Glomerular endothelial cell (primary cell): ENCODE measurements at regions not wholly inside any gene's neighbourhood (a gene's known extent, or its start where the extent isn't known, plus 50 kb on each side); places are given as distances from the start of the nearest gene placed in this dataset.
"Not testable (repeated sequence)": the region's sequence is repeated elsewhere in the genome, so short reads cannot be mapped to it uniquely, and the experiment has no call there.

Source experiments
- DNase-seq: peaks from one replicate; pipeline ENCODE4 v3.0.0-alpha.2; 2011; ENCODE audit warnings: low read depth, low spot score; ENCODE audit errors: extremely low read depth

DNA sequence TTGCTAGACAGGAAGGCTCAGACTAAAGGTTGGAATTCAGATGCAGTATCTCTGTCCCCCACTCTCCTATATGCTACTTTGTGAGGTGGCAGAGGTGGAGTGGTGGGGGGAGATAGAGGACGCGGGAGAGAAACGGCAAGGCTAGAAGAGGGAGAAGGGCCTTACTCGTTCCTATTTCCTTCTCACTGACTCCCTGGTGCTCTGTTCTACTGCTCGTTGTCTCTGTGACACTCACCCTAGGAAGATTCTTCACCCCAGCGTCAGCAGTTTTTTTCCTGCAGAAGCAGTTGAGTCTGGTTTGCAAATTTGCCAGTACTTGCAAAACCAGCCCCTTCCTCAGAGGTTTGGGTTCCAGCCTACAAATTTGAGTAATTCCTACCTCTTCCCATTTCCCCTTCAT, 801.1 kb upstream of the SLC35B3 start:
- DNase-seq, result no peak

GRCh38 chr6:9233686-9234085, 798.3 kb upstream of the SLC35B3 start:
- DNase-seq, result no peak

GRCh38 chr6:9233226-9233625, 797.9 kb upstream of the SLC35B3 start:
- no peak for DNase-seq

DNA sequence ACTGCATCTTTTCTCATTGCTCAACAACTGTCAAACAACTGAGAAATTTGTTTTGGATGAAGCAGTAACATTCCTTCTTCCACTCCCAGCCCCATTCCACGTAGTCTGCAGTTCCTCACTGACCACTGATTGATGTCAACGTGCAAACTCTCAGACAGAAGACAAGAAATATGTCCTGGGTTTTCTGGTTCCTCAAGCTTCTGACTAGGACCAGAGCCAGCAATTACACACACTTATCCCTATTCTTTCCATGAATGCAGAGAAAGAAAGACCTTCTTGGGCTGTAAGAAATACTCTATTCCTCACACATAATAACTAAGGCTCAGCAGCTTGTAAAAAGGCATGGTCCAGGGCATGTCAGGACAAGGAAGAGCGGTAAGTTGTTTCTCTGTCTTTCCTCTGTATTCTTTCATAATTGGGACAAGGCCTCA, 790.1 kb upstream of the SLC35B3 start:
- no peak for DNase-seq

DNA sequence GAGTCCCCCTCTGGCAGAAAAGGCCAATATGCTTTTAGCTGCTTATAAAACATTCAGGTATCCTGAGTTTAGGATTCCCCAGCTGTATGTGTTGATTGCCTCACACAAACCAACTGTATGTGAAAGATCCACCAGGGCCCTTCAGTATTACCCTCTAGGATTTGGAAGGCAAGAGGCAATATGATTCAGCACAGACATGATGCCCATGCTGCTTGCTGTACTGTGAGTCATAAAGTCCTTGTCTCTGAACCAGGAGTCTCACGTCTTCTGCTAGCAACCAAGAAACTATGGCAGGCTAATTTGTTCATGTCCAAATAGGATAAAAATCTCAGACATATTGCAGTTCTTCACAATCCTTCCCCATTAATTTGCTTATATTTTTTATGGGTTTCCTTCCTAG, 789.2 kb upstream of the SLC35B3 start:
- no peak for DNase-seq

DNA sequence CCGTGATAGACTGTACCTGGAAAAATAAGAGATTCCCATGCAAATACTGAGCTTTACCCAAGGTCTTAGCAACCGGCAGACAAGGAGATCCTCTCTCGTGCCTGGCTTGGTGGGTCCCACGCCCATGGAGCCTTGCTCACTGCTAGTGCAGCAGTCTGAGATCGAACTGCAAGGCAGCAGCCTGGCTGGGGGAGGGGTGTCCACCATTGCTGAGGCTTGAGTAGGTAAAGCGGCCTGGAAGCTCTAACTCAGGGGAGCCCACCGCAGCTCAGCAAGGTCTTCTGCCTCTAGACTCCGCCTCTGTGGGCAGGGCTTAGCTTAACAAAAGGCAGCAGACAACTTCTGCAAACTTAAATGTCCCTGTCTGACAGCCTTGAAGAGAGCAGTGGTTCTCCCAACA, 778.4 kb upstream of the SLC35B3 start:
- not testable (repeated sequence) for DNase-seq

DNA sequence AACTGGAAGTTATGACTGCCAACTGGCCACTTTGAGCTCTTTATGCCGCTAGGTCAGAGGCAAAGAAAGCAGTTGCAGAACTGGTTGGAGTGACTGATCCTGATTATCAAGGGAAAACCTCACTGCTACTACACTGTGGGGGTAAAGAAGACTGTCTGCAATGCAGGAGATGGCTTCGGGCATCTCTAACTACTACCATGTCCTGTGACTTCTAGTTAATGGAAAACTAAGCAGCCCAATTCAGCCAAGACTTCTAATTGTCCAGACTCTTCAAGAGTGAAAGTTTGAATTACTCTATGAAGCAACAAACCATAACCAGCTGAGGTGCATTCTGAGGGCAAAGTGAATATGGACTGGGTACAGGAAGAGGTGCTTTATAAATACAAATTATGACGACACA, 773.6 kb upstream of the SLC35B3 start:
- DNase-seq, result no peak

GRCh38 chr6:9205645-9206044, 770.3 kb upstream of the SLC35B3 start:
- DNase-seq, result no peak

DNA sequence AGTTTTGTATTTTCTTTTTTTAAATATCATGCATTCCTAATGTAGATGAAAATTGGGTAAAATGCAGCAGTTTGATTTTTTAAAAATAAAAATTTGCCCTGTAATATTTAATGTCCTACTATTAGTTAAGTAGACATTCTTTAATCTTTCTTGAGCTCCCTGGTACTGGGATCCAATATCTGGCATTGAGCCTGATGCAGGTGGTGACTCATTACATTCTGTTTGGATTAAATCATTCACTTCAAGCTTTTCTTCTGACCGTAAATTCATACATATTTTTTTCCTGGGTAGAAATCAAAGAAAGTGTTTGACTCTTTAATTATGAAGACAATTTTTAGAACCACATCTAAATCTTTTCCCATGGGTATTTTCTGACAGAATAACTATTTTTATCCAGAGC, 768.8 kb upstream of the SLC35B3 start:
- DNase-seq, result no peak

DNA sequence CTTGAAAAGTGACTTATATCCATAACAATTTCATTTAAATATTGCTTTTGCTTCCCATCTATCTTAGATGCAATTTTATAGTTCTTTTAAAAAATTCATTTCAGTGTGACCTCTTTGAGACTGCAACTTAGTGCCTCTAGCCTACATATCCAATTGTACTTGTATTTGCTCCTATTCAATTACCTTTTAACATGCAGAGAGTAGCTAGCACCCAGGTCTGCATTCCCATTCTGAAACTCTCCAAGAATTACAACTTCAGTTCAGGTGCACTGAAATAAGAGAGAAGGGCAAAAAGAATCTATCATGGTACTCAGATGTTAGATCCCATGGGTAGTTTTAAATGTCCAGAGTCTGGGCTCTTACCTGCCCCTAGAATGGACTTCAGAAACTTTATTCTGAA, 765.4 kb upstream of the SLC35B3 start:
- DNase-seq, result no peak

GRCh38 chr6:9197726-9198125, 762.4 kb upstream of the SLC35B3 start:
- no peak for DNase-seq

GRCh38 chr6:9195322-9195721, 760.0 kb upstream of the SLC35B3 start:
- DNase-seq, result no peak

- no peak for DNase-seq
Measured at GRCh38 chr6:9192405-9192909, 757.1 kb upstream of the SLC35B3 start.

DNA sequence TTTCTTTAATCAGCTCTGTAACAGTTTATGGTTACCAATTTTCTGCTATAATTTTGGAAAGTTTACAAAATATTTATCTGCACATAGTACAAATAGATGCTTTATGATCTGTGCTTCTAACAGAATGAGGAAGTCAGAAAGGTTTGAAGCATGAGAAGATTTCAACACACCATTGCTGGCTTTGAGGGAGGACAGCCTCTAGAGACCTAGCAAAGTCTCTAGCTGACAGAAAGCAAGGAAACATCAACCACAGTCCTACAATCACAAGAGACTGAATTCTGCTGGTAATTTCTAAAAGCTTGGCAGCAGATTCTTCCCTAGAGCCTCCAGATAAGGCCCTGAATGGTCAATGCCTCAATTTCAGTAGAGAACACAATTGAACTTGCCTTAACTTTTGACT, 750.8 kb upstream of the SLC35B3 start:
- no peak for DNase-seq

- no peak for DNase-seq
Measured at GRCh38 chr6:9178071-9178470, 742.7 kb upstream of the SLC35B3 start.

GRCh38 chr6:9173229-9173628, 737.9 kb upstream of the SLC35B3 start:
- DNase-seq, result no peak

DNA sequence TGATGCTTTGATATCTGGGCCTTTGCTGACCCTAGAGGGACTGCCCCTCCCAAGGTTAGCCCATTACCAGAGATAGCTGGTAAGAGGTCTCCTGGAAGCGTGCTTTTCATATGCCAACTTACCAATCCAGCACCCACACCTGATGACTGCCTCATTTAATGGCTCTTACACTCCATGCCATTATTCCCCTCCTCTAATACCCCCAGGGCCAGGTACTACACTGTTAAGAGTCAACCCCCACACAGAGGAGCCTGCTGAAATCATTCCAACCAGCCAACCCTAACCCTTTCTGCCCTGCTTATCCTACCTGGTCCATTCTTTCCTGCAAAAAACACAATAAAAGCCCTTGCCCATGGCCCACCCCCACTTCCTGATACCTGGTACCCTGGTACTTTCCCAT, 736.8 kb upstream of the SLC35B3 start:
- DNase-seq, result no peak

DNA sequence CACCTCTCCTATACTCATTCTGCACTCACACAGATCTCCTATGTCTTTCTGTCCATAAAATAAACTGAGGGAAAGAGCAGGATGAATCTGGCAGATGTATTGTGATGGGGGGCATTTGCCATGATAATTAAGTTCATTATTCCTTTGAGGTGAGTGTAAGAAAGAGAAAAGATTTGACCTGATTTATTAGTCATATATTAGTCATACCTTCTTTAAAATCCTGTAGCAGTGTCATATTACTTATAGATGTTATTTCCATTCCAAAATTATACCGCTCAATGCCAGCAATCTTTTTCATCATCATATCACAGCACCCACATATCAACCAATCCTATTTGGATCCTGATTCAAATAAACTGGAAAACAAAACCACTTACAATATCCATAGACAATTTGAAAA, 733.3 kb upstream of the SLC35B3 start:
- no peak for DNase-seq

- DNase-seq, result no peak
Measured at GRCh38 chr6:9161731-9162130, 726.4 kb upstream of the SLC35B3 start.

GRCh38 chr6:9159051-9159450, 723.7 kb upstream of the SLC35B3 start:
- no peak for DNase-seq

DNA sequence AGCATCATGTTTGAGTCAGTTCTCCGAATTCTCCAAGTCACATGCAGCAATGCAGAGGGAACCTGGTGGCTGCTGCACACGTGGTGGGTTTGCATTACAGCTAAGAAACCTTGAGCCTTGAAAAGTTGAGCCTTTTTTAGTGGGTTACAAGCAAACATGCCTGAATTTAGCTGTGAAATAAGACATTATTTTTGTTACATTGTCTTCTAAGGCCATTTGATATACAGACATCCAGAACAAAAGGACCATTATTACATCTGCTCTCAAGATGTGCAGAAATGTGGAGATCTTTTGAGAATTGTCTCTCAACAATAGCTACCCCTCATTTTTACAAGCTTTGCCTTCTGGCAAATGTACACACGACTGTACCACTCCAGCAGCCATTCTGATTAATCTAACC, 720.5 kb upstream of the SLC35B3 start:
- DNase-seq, result no peak

- no peak for DNase-seq
Measured at GRCh38 chr6:9143140-9143539, 707.8 kb upstream of the SLC35B3 start.

DNA sequence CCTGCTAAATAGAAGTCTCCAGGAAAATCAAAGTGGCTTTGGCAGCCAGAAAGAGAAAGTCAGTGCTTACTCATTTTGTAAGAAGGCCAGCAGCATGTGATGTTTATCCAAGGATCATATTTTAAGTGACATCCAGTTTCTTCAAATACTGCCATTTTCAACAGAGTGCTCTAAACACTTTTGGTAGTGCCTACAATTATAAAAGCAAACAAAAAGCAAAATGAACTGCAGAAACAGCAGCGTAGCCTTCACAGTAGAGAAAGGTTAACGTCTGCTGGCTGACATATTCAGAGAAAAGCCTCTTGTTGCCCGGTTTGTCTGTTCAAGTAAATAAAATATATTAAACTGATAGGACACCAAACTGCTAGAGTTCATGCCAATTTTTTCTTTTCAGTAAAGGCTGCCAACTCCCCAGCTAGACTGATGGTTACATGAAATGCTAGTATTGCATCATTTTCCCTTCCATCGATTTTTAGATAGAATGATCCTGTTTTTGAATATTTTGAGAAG, 705.7 kb upstream of the SLC35B3 start:
- no peak for DNase-seq
